HG03571 (cell line): ENCODE measurements at regions not wholly inside any gene's neighbourhood (a gene's known extent, or its start where the extent isn't known, plus 50 kb on each side); places are given as distances from the start of the nearest gene placed in this dataset.
"Not testable (repeated sequence)": the region's sequence is repeated elsewhere in the genome, so short reads cannot be mapped to it uniquely, and the experiment has no call there.

ENCODE experiments used
- ATAC-seq: cut with Tn5 transposase; IDR thresholded peaks from one replicate; pipeline ENCODE4 v1.9.1; 2021; ENCODE audit not compliant: unreplicated experiment

DNA sequence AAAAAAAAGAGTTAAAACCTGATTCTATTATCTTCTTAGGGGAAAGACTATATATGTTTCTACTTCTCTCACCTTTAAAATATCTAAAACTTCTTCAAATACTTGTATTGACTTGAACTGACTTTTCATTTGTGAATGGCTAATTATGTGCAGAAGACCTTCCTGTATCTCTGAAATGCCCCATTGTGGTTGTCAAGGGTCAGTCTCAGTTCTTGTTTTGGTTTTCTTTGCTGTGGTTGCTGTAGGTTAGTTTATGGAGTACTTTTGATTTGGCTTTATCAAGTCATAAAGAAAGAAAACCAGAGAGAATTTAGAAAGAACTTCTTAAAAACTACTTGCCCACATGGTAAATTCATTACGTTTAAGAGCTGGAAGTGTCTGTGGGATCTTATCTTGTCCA is 345.3 kb upstream of the POU1F1 start:
- ATAC-seq: peak; percentile 83

DNA sequence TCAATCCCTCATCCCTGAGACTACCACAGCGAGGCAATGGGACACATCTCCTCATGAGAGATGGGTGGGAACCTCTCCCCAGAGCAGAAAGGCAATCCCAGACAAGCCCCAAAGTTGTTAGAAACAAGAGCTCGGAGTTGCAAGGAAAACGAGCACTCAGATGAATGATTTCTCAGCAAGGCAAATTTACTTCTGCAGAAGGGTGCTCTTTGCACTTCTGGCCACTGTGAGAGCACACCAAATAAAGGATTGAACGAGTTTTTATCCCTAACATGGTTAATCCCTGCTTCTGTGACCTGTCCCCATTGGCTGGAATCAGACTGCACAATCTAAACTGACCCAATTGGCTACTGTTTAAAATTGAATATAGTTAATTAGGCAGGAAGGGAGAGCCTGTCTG is 339.1 kb upstream of the POU1F1 start:
- ATAC-seq: no peak

DNA sequence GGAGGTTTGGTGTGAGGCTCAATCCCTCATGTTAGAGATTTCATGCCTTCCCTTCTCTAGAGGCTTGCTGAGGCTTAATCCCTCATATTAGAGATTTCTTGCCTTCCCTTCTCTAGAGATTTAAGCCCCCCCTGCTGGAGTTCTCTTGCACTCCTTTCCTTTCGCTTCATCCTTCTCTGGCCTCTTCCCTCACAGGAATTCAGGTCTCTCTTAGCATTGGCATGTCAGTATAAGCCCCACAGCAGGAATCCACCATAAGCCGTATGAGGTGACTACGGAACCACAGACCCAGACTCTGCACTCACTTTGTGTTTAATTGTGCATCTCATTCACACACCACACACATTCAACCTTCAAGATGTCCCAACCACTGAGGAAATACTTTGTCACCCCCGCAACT is 338.6 kb upstream of the POU1F1 start:
- ATAC-seq: no peak

GRCh38 chr3:87607234-87607633 is 330.9 kb upstream of the POU1F1 start:
- no peak for ATAC-seq

DNA sequence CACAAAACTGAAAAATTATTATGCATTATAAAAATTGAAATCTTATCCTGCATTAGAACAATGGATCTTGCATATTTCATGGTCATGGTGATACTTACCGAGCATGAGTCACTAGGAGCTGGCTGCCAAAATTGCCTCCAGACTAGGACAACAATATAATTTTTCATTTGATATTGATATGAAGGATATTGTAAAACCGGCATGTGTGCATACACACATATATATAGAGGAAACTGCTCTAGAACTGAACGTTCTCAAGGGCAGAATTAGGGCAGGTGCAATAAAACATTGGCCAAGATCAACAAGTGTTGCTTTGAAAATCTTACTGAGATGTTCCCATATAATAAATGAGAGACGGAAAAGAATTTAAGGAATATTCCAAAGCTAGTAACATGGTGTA is 319.4 kb upstream of the POU1F1 start:
- ATAC-seq: no peak

DNA sequence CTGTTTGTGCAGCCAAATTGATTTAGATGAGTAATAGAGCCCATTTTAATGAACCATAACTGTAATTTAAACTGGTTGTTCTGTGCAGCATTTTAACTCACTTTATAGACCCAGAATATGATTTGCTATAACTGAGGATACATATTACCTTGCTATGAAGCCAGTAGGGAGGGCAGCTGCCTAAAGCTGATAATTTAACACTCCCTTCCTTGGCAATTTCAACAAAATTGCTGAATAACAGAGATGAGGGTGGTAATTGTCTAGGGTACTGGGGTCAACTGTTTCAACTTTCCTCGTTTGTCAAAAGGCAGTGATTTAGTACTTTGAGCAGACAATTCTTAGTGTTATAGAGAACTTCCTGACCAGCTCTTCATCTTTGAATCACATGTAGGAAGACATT is 304.9 kb upstream of the POU1F1 start:
- no peak for ATAC-seq

DNA sequence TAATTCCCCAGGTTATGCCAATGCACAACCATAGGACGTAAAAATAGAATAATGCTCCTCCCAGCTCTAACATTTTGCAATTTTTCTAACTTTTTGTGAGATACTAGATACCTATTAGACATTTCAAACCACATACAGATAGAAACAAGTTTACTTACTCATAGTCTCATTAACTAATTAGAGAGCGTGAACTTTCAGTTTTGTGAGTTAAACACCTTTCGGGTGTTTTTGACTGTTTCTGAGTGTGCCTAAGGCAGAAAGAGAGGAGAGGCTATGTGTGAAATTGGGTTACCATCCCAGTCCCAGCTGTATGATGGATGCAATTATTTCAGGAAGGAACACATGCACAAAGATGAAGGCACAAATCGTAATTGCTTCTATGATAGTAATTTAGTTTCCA is 300.4 kb upstream of the POU1F1 start:
- no peak for ATAC-seq

GRCh38 chr3:87575550-87575949 is 299.2 kb upstream of the POU1F1 start:
- ATAC-seq: no peak

GRCh38 chr3:87568331-87568730 is 291.9 kb upstream of the POU1F1 start:
- no peak for ATAC-seq

DNA sequence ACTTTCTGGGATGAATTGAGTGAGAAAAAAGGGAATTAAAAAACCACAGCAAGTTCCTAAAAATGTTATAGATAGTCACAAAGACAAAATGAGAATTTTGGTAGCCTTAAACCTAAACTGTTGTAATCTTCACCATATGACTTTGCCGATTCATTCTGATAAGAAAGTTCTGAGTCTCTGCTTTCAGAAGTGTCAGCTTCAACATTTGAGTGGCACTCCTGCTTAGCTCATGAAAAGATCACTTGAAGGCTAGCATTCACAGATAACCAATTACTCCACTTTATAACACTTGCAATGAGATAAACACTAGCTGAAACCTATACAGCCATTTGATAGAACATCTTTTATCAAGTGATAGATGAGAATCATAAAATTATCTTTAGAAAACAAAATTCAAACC is 288.1 kb upstream of the POU1F1 start:
- no peak for ATAC-seq

DNA sequence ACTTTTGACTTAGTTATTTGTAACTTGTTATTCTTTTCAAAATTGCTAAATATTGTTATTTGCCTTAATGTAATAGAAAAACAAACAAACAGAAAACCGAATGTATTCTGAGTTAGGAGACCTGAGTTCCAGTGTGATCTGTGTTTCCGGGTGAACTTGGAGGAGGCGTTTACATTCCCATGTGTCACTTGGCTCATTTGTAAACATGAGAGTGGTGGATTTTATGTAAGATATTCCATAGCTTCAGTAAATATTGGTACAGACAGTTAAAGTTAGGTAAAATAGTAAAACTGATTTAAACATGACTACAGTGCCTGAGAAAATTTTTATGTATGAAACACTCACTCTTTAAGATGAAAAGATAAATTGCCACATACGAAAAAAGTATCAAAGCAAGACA is 287.3 kb upstream of the POU1F1 start:
- no peak for ATAC-seq

GRCh38 chr3:87558492-87558891 is 282.1 kb upstream of the POU1F1 start:
- ATAC-seq: no peak

DNA sequence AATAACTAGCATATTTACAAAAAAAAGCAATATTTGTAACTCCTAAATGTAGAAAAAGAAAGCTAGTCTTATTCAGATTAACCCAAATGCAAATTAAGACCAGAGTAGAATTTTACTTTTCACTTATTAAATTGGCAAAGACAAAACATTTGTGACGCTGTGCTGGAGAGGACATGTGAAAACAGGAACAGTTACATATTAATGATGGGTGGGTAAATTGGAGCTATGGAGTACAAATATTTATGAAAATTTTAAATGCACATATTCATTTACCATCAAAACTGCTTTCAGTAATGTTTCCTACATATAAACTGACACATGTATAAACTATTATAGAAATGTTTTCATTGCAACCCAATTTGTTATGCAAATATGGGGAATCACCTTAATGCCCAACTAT is 278.9 kb upstream of the POU1F1 start:
- ATAC-seq: no peak

- ATAC-seq: no peak
Measured at GRCh38 chr3:87553058-87553457, 276.7 kb upstream of the POU1F1 start.

DNA sequence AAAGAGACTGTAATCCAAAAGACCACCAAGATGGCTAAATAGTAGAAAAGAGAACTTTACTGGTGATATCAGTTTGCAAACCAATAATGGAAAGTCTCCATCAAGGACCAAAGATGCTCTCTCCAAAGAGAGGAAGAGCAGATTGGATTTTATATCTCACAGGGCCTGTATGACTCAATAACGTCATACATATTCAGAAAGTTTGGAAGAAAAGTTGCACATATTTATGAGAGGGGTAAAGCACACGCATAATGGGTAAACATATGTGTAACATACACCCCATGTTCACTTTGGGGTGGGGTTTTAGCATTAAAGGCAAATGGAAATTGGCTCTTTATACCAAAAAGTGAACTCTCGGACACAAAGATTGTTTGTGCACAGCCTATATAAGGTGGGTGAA is 274.5 kb upstream of the POU1F1 start:
- no peak for ATAC-seq

DNA sequence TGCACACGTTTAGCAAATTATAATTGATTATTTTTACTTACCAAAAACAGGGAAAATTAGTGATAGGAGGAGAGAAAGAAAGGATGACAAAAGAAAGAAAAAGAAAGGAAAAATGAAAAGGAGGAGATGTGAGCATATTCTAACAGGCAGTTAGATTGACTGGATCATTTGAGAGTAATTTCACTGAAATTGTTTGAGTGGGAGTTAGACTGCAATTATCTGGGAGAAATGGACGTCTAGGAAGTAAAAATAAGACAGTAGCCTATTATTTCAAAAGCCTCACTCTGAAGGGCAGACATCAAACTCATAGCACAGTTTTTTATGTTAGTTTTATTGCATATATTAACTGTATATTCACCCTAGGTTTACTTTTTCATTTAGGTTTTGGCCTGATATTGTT is 272.8 kb upstream of the POU1F1 start:
- ATAC-seq: no peak

DNA sequence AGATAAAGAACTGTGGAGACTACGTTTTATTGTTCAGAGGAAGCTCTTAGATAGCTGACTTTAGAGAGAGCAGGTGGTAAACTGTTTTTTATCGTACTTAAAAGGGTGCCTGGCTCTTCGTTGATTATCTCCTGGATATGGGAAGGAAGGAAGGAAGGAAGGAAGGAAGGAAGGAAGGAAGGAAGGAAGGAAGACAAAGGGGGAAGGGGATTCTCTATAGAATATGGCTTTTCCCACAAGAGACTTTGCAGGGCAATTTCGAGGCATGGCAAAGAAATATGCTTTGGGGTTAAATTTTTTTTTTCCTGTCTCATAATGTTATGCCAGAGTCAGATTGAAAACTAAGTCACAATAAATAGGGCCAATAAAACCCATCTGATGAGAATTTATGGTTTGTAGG is 271.9 kb upstream of the POU1F1 start:
- ATAC-seq: no peak

- no peak for ATAC-seq
Measured at GRCh38 chr3:87546216-87546615, 269.8 kb upstream of the POU1F1 start.

DNA sequence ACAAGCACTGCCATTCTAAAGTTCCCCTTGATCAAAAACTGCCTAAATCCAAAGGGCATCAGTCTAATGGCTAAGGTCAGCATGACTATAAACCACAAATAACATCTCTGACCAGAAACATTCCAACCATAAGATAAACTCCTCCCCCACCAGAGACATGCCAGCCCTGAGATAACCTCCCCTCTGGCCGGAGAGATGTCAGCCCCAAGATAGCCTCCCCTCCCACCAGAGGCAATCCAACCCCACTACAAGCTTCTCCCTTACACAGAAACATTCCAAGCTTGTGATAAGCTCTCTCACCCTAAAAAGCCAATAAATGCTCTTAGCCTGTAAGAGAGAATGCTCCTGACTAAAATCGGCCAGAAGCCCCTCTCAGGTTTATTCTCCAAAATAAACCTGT is 267.0 kb upstream of the POU1F1 start:
- ATAC-seq: not testable (repeated sequence)

- no peak for ATAC-seq
Measured at GRCh38 chr3:87541723-87542122, 265.3 kb upstream of the POU1F1 start.

GRCh38 chr3:87538722-87539121 is 262.3 kb upstream of the POU1F1 start:
- not testable (repeated sequence) for ATAC-seq

DNA sequence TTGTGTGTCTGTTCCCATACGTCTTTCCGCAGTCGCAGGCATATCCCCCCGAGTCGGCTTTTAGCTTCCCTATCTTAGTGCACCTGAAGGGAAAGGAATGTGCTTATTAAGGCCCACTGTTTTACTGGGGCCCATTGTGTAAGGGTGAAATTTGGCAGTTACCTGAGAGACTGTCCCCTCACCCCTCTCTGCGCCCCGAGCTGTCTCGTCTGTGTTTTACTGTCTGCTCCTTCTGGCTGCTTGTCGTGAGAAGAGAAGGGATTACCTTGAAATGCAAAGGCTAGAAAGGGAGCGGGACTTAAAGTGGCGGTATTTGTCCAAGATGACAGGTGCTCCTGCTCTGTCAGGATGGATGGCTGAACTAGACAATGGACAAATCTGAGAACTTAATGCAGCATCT is 233.0 kb upstream of the POU1F1 start:
- no peak for ATAC-seq

DNA sequence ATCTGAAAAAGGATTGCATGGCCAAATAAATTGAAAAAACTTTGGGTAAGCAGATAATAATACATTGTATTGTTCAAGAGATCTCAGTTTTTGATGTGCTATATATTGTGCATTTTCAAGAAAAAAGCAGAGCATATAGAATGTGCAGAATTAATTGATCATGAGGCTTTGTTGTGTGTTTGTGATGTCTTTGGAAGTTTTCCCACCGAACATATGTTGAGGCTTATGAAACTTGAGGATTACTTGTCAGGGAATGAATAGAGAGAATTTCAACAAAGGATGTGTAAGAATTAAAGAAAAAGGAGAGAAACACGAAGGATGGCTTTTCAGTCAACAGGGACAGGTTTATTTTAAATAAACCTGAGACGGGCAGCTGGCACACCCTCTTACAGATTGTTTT is 232.5 kb upstream of the POU1F1 start:
- ATAC-seq: no peak

GRCh38 chr3:87507753-87508152 is 231.4 kb upstream of the POU1F1 start:
- ATAC-seq: no peak
